ENCODE measurements at regions not wholly inside any gene's neighbourhood (a gene's known extent, or its start where the extent isn't known, plus 50 kb on each side); places are given as distances from the start of the nearest gene placed in this dataset.
"Not testable (repeated sequence)": the region's sequence is repeated elsewhere in the genome, so short reads cannot be mapped to it uniquely, and the experiment has no call there.

DNA sequence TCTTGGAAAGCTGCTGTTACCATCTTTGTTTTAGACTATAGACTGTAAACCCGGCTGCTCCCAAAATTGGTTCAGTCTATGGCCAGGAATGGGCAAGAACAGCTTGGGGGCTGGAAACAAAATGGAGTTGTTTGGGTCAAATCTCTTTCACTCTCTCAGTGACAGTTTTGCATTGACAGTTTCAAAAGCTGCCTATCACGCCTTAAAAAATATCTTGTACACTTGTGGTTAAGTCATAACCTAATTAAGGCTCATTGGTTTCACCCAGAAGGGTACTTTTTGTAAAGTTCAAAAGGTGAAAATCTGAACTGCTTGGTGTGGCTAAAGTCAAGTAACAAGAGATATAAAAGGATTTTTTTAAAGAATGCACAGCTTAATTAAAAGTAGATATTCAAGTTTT is 76.1 kb upstream of the PRL start:
- ChIA-PET POLR2A (no interaction called here), CTCF (no interaction called here)
- no peaks in the 10 kb centered on the region for H3K4me1 ChIP-seq
- H3K4me3 ChIP-seq: no peak overlapping the region
- TF ChIP-seq EHMT2 (IDR thresholded peaks at IDR 0.05; ENCODE audit: low read depth) (no peak), SREBF2 (IDR thresholded peaks at IDR 0.05) (no peak), PHF8 (IDR thresholded peaks at IDR 0.05; ENCODE audit: borderline replicate concordance, low read depth) (no peak), NPAS2 (CRISPR knock-in tag; IDR thresholded peaks at IDR 0.05; ENCODE audit: borderline replicate concordance) (no peak), RCOR1 (IDR thresholded peaks at IDR 0.05; ENCODE audit: low read depth, low read length) (no peak), EHF (CRISPR knock-in tag; IDR thresholded peaks at IDR 0.05) (no peak), BHLHE40 (IDR thresholded peaks at IDR 0.05; ENCODE audit: low read depth, low read length) (no peak)
- DNase-seq (ENCODE audit: low read depth in 1 of 2, low spot score in 1 of 2) (no peak), FAIRE-seq (no peak), ATAC-seq (no peak)
- no peak overlapping the region for H3K27ac ChIP-seq
- H3K4me2 ChIP-seq: no peak overlapping the region
- H3K9me3 ChIP-seq: no peaks in the 10 kb centered on the region
- WGBS (ENCODE audit: missing lambda C conversion rate): 48% methylated on average over 2 of the region's 2 CpGs

DNA sequence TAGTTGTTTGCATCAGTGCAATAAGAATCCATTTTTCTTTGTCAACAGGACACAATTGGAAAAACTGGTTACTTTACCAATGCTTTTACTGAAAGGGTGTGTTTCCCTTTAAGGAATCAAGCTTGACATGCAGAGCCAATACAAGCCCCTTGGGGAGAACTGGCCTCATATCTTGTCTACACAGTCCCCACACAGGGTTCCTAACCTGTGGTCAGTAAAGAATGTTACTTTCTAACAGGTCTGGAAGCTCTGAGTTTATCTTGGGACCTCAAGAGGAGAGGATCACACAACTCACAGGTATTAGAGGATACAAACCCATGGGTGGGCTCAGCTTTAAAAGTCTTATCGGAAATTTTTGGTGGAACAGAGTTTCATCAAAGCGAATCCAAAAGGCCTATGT is 78.1 kb upstream of the PRL start:
- H3K4me2 ChIP-seq; H3K4me3 ChIP-seq; H3K4me1 ChIP-seq; CTCF ChIA-PET; FAIRE-seq; DNase-seq (ENCODE audit: low read depth in 1 of 2, low spot score in 1 of 2); ATAC-seq; H3K27ac ChIP-seq; POLR2A ChIA-PET; H3K9me3 ChIP-seq: not testable (repeated sequence)
- WGBS (ENCODE audit: missing lambda C conversion rate): 72% methylated on average over 2 of the region's 2 CpGs

DNA sequence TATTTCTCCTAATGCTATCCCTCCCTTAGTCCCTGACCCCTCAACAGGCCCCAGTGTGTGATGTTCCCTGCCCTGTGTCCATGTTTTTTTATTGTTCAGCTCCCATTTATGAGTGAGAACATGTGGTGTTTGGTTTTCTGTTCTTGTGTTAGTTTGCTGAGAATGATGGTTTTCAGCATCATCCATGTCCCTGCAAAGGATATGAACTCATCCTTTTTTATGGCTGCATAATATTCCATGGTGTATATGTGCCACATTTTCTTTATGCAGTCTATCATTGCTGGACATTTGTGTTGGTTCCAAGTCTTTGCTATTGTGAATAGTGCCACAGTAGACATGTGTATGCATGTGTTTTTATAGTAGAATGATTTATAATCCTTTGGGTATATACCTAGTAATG is 79.5 kb upstream of the PRL start:
- H3K4me3 ChIP-seq; POLR2A ChIA-PET; H3K27ac ChIP-seq; CTCF ChIA-PET; H3K4me1 ChIP-seq; ATAC-seq; FAIRE-seq; DNase-seq (ENCODE audit: low read depth in 1 of 2, low spot score in 1 of 2); H3K4me2 ChIP-seq; H3K9me3 ChIP-seq: not testable (repeated sequence)

DNA sequence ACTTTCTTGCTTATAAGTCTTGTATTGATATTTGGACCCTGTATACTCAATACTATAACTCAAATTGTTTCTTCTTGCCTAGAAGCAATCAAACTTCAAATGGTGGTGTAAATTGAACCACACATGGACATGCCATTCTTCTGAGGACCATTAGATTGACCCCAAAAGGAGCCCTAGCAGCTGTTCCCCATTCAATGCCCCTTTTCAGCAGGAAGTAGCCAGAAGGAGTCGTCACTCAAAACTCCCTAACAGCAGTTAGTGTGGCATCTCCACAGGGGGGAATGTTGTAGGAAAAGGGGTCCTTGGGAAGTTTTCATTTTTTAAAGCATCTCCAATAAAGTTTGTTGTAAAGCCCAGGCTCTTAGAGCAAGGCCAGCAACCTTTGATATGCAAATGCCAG is 81.7 kb upstream of the PRL start:
- CTCF ChIA-PET: interaction anchor here (0.6 kb wide), 1 partner anchor 1214 kb away, joined by 3 read pairs; no protein-coding TSS in a partner anchor
- H3K27ac ChIP-seq; H3K4me1 ChIP-seq; H3K4me3 ChIP-seq; H3K4me2 ChIP-seq; FAIRE-seq; H3K9me3 ChIP-seq; DNase-seq (ENCODE audit: low read depth in 1 of 2, low spot score in 1 of 2); POLR2A ChIA-PET; ATAC-seq: not testable (repeated sequence)
- WGBS (ENCODE audit: missing lambda C conversion rate): 56% methylated on average over 1 of the region's 1 CpG

DNA sequence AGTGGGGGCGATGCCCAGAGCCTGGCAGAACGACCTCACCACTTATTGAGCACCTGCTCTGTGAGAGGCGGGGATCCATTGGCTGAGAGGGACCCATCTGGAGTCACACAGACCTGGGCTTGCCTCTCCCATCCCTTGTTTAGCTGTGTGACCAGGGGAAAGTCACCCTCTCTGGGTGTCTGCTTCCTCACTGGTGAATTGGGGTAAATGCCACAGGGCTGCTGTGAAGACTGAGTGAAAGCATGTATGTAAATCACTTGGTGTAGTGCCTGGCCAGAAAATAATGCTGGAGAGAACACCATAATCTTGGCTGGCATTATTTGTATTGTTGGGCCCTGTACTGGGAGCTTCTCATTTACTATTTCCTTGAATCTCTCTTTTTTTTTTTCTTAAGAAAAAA is 83.4 kb upstream of the PRL start:
- Histone ChIP-seq H3K27ac (no peak overlapping the region), H3K9me3 (no peaks in the 10 kb centered on the region), H3K4me1 (no peaks in the 10 kb centered on the region), H3K4me3 (no peak overlapping the region), H3K4me2 (no peak overlapping the region)
- CTCF ChIA-PET: no interaction called here
- TF ChIP-seq MAZ (IDR thresholded peaks at IDR 0.05; ENCODE audit: borderline replicate concordance, low read depth, low read length) (no peak), CBX8 (IDR thresholded peaks at IDR 0.05) (no peak), POLR2AphosphoS2 (conservative IDR thresholded peaks at IDR 0.05; ENCODE audit: low read length) (no peak), CBX2 (IDR thresholded peaks at IDR 0.05; ENCODE audit: borderline replicate concordance, low read depth) (no peak), RAD21 (conservative IDR thresholded peaks at IDR 0.05 in 1 of 2, IDR thresholded peaks at IDR 0.05 in 1 of 2) (no peak), NPAS2 (CRISPR knock-in tag; IDR thresholded peaks at IDR 0.05; ENCODE audit: borderline replicate concordance) (no peak), HOXB5 (CRISPR knock-in tag; IDR thresholded peaks at IDR 0.05) (no peak), HEYL (CRISPR knock-in tag; IDR thresholded peaks at IDR 0.05) (no peak), NFE2L2 (conservative IDR thresholded peaks at IDR 0.05; ENCODE audit: low read length) (no peak), FOXS1 (CRISPR knock-in tag; IDR thresholded peaks at IDR 0.05) (no peak), EP300 (IDR thresholded peaks at IDR 0.05) (no peak), JUNB (IDR thresholded peaks at IDR 0.05) (no peak), MYC (IDR thresholded peaks at IDR 0.05; ENCODE audit: borderline replicate concordance, low read length) (no peak), ZSCAN20 (CRISPR knock-in tag; IDR thresholded peaks at IDR 0.05) (no peak), ZC3H11A (IDR thresholded peaks at IDR 0.05) (no peak), SREBF2 (IDR thresholded peaks at IDR 0.05) (no peak)
- TF ChIP-seq, protein P1, sequence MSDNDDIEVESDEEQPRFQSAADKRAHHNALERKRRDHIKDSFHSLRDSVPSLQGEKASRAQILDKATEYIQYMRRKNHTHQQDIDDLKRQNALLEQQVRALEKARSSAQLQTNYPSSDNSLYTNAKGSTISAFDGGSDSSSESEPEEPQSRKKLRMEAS (IDR thresholded peaks at IDR 0.05): no peak
- TF ChIP-seq, protein P2, sequence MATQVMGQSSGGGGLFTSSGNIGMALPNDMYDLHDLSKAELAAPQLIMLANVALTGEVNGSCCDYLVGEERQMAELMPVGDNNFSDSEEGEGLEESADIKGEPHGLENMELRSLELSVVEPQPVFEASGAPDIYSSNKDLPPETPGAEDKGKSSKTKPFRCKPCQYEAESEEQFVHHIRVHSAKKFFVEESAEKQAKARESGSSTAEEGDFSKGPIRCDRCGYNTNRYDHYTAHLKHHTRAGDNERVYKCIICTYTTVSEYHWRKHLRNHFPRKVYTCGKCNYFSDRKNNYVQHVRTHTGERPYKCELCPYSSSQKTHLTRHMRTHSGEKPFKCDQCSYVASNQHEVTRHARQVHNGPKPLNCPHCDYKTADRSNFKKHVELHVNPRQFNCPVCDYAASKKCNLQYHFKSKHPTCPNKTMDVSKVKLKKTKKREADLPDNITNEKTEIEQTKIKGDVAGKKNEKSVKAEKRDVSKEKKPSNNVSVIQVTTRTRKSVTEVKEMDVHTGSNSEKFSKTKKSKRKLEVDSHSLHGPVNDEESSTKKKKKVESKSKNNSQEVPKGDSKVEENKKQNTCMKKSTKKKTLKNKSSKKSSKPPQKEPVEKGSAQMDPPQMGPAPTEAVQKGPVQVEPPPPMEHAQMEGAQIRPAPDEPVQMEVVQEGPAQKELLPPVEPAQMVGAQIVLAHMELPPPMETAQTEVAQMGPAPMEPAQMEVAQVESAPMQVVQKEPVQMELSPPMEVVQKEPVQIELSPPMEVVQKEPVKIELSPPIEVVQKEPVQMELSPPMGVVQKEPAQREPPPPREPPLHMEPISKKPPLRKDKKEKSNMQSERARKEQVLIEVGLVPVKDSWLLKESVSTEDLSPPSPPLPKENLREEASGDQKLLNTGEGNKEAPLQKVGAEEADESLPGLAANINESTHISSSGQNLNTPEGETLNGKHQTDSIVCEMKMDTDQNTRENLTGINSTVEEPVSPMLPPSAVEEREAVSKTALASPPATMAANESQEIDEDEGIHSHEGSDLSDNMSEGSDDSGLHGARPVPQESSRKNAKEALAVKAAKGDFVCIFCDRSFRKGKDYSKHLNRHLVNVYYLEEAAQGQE (IDR thresholded peaks at IDR 0.05): no peak
- TF ChIP-seq, protein P3, sequence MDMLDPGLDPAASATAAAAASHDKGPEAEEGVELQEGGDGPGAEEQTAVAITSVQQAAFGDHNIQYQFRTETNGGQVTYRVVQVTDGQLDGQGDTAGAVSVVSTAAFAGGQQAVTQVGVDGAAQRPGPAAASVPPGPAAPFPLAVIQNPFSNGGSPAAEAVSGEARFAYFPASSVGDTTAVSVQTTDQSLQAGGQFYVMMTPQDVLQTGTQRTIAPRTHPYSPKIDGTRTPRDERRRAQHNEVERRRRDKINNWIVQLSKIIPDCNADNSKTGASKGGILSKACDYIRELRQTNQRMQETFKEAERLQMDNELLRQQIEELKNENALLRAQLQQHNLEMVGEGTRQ (IDR thresholded peaks at IDR 0.05): no peak
- ATAC-seq (no peak), FAIRE-seq (no peak), DNase-seq (ENCODE audit: low read depth in 1 of 2, low spot score in 1 of 2) (no peak)
- no CpG with 5 or more reads among the region's 3 CpGs for WGBS (ENCODE audit: missing lambda C conversion rate)
- POLR2A ChIA-PET: interaction anchor here (0.7 kb wide), 1 partner anchor 143 kb away, joined by 5 read pairs; no protein-coding TSS in a partner anchor
